HFFc6 (cell line): ENCODE measurements at regions not wholly inside any gene's neighbourhood (a gene's known extent, or its start where the extent isn't known, plus 50 kb on each side); places are given as distances from the start of the nearest gene placed in this dataset.

Experiments used
- DNase-seq: peaks from one replicate; pipeline ENCODE4 v3.0.0-alpha.2; 2018
- H3K27ac Mint-ChIP-seq: 2 replicates; pipeline ENCODE4 v1.8.0; 2020; ENCODE audit warnings: mild to moderate bottlenecking, mixed read lengths
- H3K27me3 Mint-ChIP-seq: 2 replicates; pipeline ENCODE4 v1.8.0; 2021; ENCODE audit warnings: mild to moderate bottlenecking, moderate library complexity, mixed read lengths; ENCODE audit not compliant: insufficient read depth
- H3K36me3 Mint-ChIP-seq: 2 replicates; pipeline ENCODE4 v1.8.0; 2021; ENCODE audit warnings: low read depth, mixed read lengths
- H3K4me1 Mint-ChIP-seq: 2 replicates; pipeline ENCODE4 v1.8.0; 2020; ENCODE audit warnings: low read depth, mixed read lengths
- H3K4me3 Mint-ChIP-seq: 2 replicates; pipeline ENCODE4 v1.8.0; 2020; ENCODE audit warnings: mild to moderate bottlenecking, moderate library complexity, mixed read lengths
- H3K9me3 Mint-ChIP-seq: 2 replicates; pipeline ENCODE4 v1.8.0; 2020; ENCODE audit warnings: mild to moderate bottlenecking, mixed read lengths
- TF ChIP-seq, protein P1 (sequence below): fragments of 200-600 bp; sonication (generic); IDR thresholded peaks from 2 replicates; pipeline ENCODE4 v1.5.0; 2021; ENCODE audit warnings: antibody characterized with exemption, mild to moderate bottlenecking

DNA sequence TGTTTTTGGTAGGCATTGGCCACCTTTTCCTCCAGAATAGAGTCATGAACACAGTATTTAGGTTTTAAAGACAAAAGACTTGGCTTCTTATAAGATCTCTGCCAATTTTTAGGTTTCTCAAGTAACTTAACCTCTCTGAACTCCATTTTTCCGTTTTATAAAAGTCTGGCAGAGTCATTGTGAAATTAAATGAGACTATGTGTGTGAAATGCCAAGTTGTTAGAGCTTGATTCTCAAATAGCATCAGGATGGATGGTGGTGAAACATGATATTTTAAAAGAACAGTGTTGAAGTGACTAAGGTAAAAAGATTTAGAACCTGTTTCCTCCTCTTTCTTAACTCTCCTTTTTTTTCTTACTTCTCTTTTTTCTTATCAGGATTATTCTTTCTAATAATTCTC is 617.7 kb upstream of the SLITRK1 start:
- peaks cover 15% of the 10 kb centered on the region for H3K4me1 Mint-ChIP-seq
- no peaks in the 10 kb centered on the region for H3K27me3 Mint-ChIP-seq
- H3K4me3 Mint-ChIP-seq: no peak overlapping the region
- TF ChIP-seq, protein P1, sequence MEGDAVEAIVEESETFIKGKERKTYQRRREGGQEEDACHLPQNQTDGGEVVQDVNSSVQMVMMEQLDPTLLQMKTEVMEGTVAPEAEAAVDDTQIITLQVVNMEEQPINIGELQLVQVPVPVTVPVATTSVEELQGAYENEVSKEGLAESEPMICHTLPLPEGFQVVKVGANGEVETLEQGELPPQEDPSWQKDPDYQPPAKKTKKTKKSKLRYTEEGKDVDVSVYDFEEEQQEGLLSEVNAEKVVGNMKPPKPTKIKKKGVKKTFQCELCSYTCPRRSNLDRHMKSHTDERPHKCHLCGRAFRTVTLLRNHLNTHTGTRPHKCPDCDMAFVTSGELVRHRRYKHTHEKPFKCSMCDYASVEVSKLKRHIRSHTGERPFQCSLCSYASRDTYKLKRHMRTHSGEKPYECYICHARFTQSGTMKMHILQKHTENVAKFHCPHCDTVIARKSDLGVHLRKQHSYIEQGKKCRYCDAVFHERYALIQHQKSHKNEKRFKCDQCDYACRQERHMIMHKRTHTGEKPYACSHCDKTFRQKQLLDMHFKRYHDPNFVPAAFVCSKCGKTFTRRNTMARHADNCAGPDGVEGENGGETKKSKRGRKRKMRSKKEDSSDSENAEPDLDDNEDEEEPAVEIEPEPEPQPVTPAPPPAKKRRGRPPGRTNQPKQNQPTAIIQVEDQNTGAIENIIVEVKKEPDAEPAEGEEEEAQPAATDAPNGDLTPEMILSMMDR: no peak
- DNase-seq: no peak
- H3K36me3 Mint-ChIP-seq: peaks cover 19% of the 10 kb centered on the region; the same call in 1 of the 2 replicates
- peaks cover 6% of the 10 kb centered on the region for H3K9me3 Mint-ChIP-seq
- H3K27ac Mint-ChIP-seq: peak overlapping the region; percentile 9

DNA sequence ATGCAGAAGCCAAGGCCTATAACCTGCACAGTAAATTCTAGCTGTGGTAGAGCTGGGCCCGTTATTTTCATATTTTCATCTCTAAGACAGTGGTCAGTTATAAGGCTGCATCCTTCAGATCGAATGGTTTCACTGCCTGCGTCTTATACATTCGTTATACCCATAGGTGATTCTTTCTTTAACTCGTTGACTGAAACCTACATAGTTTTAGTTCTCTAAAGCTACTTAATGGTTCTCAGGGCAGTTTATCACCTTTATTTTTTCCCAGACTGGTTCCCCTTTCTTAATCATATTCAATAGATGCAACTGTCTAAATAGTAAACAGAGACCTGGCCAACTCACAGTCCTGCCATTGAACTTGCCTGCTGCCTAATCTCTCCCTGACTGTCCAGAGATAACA is 615.3 kb upstream of the SLITRK1 start:
- Mint-ChIP-seq H3K9me3 (peaks cover 6% of the 10 kb centered on the region), H3K27ac (no peak overlapping the region), H3K4me3 (no peak overlapping the region; the same call in 1 of the 2 replicates), H3K27me3 (no peaks in the 10 kb centered on the region), H3K4me1 (peaks cover 39% of the 10 kb centered on the region), H3K36me3 (0 out of 2 replicates have a peak, but pooled peaks cover 13% of the 10 kb centered on the region)
- TF ChIP-seq, protein P1: no peak
- no peak for DNase-seq

DNA sequence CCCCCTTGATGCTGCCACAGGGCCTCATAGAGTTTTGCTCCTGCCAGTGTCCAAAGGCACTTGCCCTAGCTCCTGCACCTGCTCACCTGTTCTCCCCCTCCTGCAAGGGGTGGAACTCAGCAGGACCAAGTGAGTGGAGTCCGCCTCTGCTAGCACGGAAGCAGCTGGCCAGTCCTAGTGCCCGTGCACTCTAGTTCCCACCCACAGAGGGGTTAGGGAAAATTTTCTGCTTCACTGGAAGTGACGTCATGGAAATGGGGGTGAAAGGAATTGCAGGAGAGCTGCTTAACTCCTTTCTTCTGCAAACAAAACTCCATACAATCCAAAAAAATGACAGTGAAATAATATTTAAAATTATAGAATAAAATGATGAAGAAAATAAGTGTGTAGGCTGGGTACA is 609.7 kb upstream of the SLITRK1 start:
- Mint-ChIP-seq H3K36me3 (peaks cover 5% of the 10 kb centered on the region; the same call in 1 of the 2 replicates), H3K27me3 (no peaks in the 10 kb centered on the region), H3K27ac (no peak overlapping the region), H3K9me3 (no peaks in the 10 kb centered on the region; the same call in 1 of the 2 replicates), H3K4me3 (no peak overlapping the region), H3K4me1 (peaks cover 59% of the 10 kb centered on the region)
- no peak for DNase-seq
- TF ChIP-seq, protein P1: no peak

DNA sequence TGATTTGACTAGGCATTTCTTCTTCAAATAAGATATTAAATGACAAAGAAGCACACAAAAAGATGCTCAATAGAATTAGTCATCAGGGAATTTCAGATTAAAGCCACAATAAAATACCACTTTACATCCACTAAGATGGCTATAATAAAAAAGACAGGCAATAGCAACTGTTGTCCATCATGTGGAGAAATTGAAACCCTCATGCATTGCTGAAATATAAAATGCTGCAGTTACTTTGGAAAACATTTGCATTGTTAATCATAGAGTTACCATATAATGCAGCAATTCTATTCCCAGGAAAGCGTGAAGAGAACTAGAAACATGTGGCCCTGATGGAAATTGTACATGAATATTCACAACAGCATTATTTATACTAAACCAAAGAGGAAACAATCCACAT is 605.5 kb upstream of the SLITRK1 start:
- Mint-ChIP-seq H3K36me3 (no peaks in the 10 kb centered on the region; the same call in 1 of the 2 replicates), H3K27me3 (no peaks in the 10 kb centered on the region)

DNA sequence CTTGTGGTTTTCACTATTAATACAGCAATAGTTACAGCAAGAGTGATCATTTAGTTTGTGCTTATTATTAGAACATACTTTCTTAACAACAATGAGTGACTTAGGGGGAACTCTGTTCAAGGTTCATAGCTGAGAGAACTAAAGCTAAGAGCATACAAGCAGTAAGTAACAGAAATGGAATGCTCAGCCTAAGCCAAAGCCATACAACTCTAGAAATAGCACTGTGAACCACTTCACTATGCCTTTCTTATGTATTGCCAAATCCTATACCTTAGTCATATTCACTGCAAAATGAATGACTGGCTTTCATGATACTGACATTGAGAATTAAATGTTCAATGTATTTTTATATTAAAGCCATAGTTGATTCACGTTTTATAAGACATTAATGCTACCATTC is 599.7 kb upstream of the SLITRK1 start:
- TF ChIP-seq, protein P1: no peak
- Mint-ChIP-seq H3K9me3 (no peaks in the 10 kb centered on the region), H3K4me1 (peaks cover 36% of the 10 kb centered on the region), H3K4me3 (no peak overlapping the region), H3K27ac (peak overlapping the region; percentile 55; the same call in 1 of the 2 replicates), H3K36me3 (no peaks in the 10 kb centered on the region; the same call in 1 of the 2 replicates), H3K27me3 (no peaks in the 10 kb centered on the region)
- peak; percentile 85 for DNase-seq

More for the DNA sequence above, 605.5 kb upstream of the SLITRK1 start:
- H3K27ac Mint-ChIP-seq: no peak overlapping the region
- TF ChIP-seq, protein P1: no peak
- no peak for DNase-seq
- H3K4me3 Mint-ChIP-seq: no peak overlapping the region
- no peaks in the 10 kb centered on the region; the same call in 1 of the 2 replicates for H3K9me3 Mint-ChIP-seq
- peaks cover 41% of the 10 kb centered on the region for H3K4me1 Mint-ChIP-seq

DNA sequence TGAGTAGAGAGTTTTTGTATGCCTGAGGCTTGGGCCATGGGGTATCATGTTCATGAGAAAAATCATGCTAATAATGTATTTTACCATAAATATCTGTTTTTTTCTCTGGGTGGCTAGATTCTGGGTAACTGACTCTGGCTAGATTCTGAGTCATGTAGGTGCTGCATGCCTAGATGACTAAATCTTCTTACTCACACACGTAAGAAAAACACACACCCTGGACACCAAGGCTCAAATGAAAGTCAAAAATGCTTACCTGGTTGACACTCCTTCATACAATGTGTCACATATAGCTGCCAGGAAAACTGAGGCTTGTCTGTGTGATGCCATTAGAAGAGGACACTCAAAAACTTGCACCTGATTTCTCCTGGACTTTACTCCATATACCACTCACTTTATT is 597.4 kb upstream of the SLITRK1 start:
- peak; percentile 35 for DNase-seq
- Mint-ChIP-seq H3K27ac (peak overlapping the region; percentile 40), H3K4me1 (peaks cover 32% of the 10 kb centered on the region), H3K36me3 (peaks cover 20% of the 10 kb centered on the region), H3K4me3 (no peak overlapping the region), H3K27me3 (no peaks in the 10 kb centered on the region), H3K9me3 (peaks cover 18% of the 10 kb centered on the region)
- TF ChIP-seq, protein P1: no peak
